WTC11 (cell line): ENCODE measurements at regions not wholly inside any gene's neighbourhood (a gene's known extent, or its start where the extent isn't known, plus 50 kb on each side); places are given as distances from the start of the nearest gene placed in this dataset.

Source experiments
- CTCF ChIP-seq: fragments of 200-600 bp; IDR thresholded peaks from 2 replicates; pipeline ENCODE4 v1.8.0; 2022; ENCODE audit warnings: antibody characterized with exemption
- ETV6 ChIP-seq: sonication (generic); formaldehyde crosslinking; IDR thresholded peaks from 2 replicates; pipeline ENCODE4 v1.8.1; 2022; ENCODE audit warnings: mild to moderate bottlenecking, missing genetic modification reagents
- GTF2I ChIP-seq: fragments of 250-450 bp; sonication (Bioruptor Pico); conservative IDR thresholded peaks from 2 replicates; pipeline ENCODE4 v1.4.0; 2021; ENCODE audit warnings: mild to moderate bottlenecking
- NFYB ChIP-seq: sonication (generic); formaldehyde crosslinking; conservative IDR thresholded peaks from 2 replicates; pipeline ENCODE4 v1.8.0; 2022; ENCODE audit warnings: low read depth, missing genetic modification reagents
- NR3C1 ChIP-seq: sonication (generic); formaldehyde crosslinking; conservative IDR thresholded peaks from 2 replicates; pipeline ENCODE4 v1.8.1; 2023; ENCODE audit warnings: low read depth, mild to moderate bottlenecking, missing genetic modification reagents
- SP1 ChIP-seq: sonication (generic); formaldehyde crosslinking; conservative IDR thresholded peaks from 2 replicates; pipeline ENCODE4 v1.8.1; 2022; ENCODE audit warnings: missing genetic modification reagents
- TF ChIP-seq, protein P1 (sequence below): sonication (generic); formaldehyde crosslinking; IDR thresholded peaks from 2 replicates; pipeline ENCODE4 v1.8.1; 2022; ENCODE audit warnings: low read depth, missing genetic modification reagents, borderline replicate concordance

DNA sequence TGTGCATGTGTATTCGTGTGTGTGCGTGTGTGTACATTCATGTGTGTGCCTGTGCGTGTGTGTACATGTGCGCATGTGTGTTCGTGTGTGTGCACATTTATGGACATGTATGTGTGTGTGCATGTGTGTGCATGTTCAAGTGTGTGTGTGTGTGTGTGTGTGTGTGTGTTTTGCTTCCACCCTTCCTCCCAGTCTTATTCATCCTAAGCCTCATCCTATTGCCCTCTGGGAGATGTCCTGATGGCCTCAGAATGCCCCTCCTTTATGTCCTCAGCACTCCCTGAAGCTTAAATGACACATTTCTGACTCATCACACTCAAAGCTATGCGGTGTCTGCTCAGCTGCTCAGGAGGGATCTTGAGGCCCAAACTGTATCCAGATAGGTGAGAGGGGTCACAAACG is 76.6 kb upstream of the CCDC167 start:
- TF ChIP-seq, protein P1, sequence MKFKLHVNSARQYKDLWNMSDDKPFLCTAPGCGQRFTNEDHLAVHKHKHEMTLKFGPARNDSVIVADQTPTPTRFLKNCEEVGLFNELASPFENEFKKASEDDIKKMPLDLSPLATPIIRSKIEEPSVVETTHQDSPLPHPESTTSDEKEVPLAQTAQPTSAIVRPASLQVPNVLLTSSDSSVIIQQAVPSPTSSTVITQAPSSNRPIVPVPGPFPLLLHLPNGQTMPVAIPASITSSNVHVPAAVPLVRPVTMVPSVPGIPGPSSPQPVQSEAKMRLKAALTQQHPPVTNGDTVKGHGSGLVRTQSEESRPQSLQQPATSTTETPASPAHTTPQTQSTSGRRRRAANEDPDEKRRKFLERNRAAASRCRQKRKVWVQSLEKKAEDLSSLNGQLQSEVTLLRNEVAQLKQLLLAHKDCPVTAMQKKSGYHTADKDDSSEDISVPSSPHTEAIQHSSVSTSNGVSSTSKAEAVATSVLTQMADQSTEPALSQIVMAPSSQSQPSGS (CRISPR knock-in tag) = no peak
- TF ChIP-seq GTF2I (CRISPR knock-in tag) = no peak
- no peak for TF ChIP-seq CTCF
- TF ChIP-seq NR3C1 (CRISPR knock-in tag) = no peak
- TF ChIP-seq SP1 (CRISPR knock-in tag) = no peak
- no peak for TF ChIP-seq ETV6
- TF ChIP-seq NFYB = no peak
